ENCODE measurements at regions not wholly inside any gene's neighbourhood (a gene's known extent, or its start where the extent isn't known, plus 50 kb on each side); places are given as distances from the start of the nearest gene placed in this dataset.

GRCh38 chr1:189550498-189550897, 927.2 kb downstream of the BRINP3 start:
- Histone ChIP-seq H3K27ac (ENCODE audit: low read depth in 1 of 2, low read length in 2 of 2) (no peak overlapping the region), H3K4me1 (ENCODE audit: insufficient read depth, low read length) (no peaks in the 10 kb centered on the region), H3K9me3 (ENCODE audit: control insufficient read depth in 1 of 2, insufficient read depth in 1 of 2, low read length in 2 of 2) (peaks cover 0 to 6% of the 10 kb centered on the region in 2 experiments), H3K27me3 (ENCODE audit: control insufficient read depth in 1 of 2, insufficient read depth in 2 of 2, low read length in 2 of 2) (no peaks in the 10 kb centered on the region), H3K36me3 (ENCODE audit: insufficient read depth, low read length) (no peaks in the 10 kb centered on the region), H3K4me3 (ENCODE audit: low read length) (no peak overlapping the region)
- POLR2A ChIA-PET: no interaction called here
- DNase-seq: no peak
- H3K4me3 Mint-ChIP-seq: no peak overlapping the region
- no peaks in the 10 kb centered on the region for H3K4me1 Mint-ChIP-seq (ENCODE audit: low read depth)
- CTCF ChIA-PET: no interaction called here
- no peak overlapping the region for H3K27ac Mint-ChIP-seq
- no peak for TF ChIP-seq CTCF (IDR thresholded peaks at IDR 0.05)
- H3K36me3 Mint-ChIP-seq (ENCODE audit: low read depth): no peaks in the 10 kb centered on the region
- peaks cover 4% of the 10 kb centered on the region for H3K9me3 Mint-ChIP-seq
- H3K27me3 Mint-ChIP-seq: no peaks in the 10 kb centered on the region
- ATAC-seq (ENCODE audit: poor library complexity): no peak
- intact Hi-C loops (cut with DNase I, micrococcal nuclease): no loop called here

- no peaks in the 10 kb centered on the region for H3K36me3 Mint-ChIP-seq (ENCODE audit: low read depth)
- H3K4me3 ChIP-seq (ENCODE audit: low read length): no peak overlapping the region
- ChIA-PET CTCF (no interaction called here), POLR2A (no interaction called here)
- peaks cover 7% of the 10 kb centered on the region for H3K9me3 Mint-ChIP-seq
- peaks cover 0 to 7% of the 10 kb centered on the region in 2 experiments for H3K9me3 ChIP-seq (ENCODE audit: control insufficient read depth in 1 of 2, insufficient read depth in 1 of 2, low read length in 2 of 2)
- intact Hi-C loops (cut with DNase I, micrococcal nuclease): no loop called here
- ATAC-seq (ENCODE audit: poor library complexity) (no peak), DNase-seq (no peak)
- H3K27ac ChIP-seq (ENCODE audit: low read depth in 1 of 2, low read length in 2 of 2): no peak overlapping the region
- no peak overlapping the region for H3K4me3 Mint-ChIP-seq
- no peak for TF ChIP-seq CTCF (IDR thresholded peaks at IDR 0.05)
- H3K36me3 ChIP-seq (ENCODE audit: insufficient read depth, low read length): no peaks in the 10 kb centered on the region
- no peaks in the 10 kb centered on the region for H3K4me1 Mint-ChIP-seq (ENCODE audit: low read depth)
- no peaks in the 10 kb centered on the region for H3K4me1 ChIP-seq (ENCODE audit: insufficient read depth, low read length)
- H3K27me3 ChIP-seq (ENCODE audit: control insufficient read depth in 1 of 2, insufficient read depth in 2 of 2, low read length in 2 of 2): no peaks in the 10 kb centered on the region
- H3K27ac Mint-ChIP-seq: no peak overlapping the region
- no peaks in the 10 kb centered on the region for H3K27me3 Mint-ChIP-seq
Observed at GRCh38 chr1:189563784-189564183, 913.9 kb downstream of the BRINP3 start.

GRCh38 chr1:189567890-189568289, 909.8 kb downstream of the BRINP3 start:
- H3K9me3 Mint-ChIP-seq: peaks cover 4% of the 10 kb centered on the region
- H3K9me3 ChIP-seq (ENCODE audit: control insufficient read depth in 1 of 2, insufficient read depth in 1 of 2, low read length in 2 of 2): peaks cover 0 to 4% of the 10 kb centered on the region in 2 experiments
- no peak overlapping the region for H3K27ac ChIP-seq (ENCODE audit: low read depth in 1 of 2, low read length in 2 of 2)
- H3K27me3 ChIP-seq (ENCODE audit: control insufficient read depth in 1 of 2, insufficient read depth in 2 of 2, low read length in 2 of 2): no peaks in the 10 kb centered on the region
- no peaks in the 10 kb centered on the region for H3K36me3 Mint-ChIP-seq (ENCODE audit: low read depth)
- no peaks in the 10 kb centered on the region for H3K4me1 ChIP-seq (ENCODE audit: insufficient read depth, low read length)
- no peaks in the 10 kb centered on the region for H3K36me3 ChIP-seq (ENCODE audit: insufficient read depth, low read length)
- H3K4me3 Mint-ChIP-seq: no peak overlapping the region
- no peak overlapping the region for H3K4me3 ChIP-seq (ENCODE audit: low read length)
- CTCF ChIA-PET: no interaction called here
- intact Hi-C loops (cut with DNase I, micrococcal nuclease): no loop called here
- H3K27ac Mint-ChIP-seq: no peak overlapping the region
- ATAC-seq (ENCODE audit: poor library complexity) (no peak), DNase-seq (no peak)
- POLR2A ChIA-PET: no interaction called here
- no peaks in the 10 kb centered on the region for H3K4me1 Mint-ChIP-seq (ENCODE audit: low read depth)
- TF ChIP-seq CTCF (IDR thresholded peaks at IDR 0.05): no peak
- H3K27me3 Mint-ChIP-seq: no peaks in the 10 kb centered on the region
